ENCODE measurements at regions not wholly inside any gene's neighbourhood (a gene's known extent, or its start where the extent isn't known, plus 50 kb on each side); places are given as distances from the start of the nearest gene placed in this dataset.

- no peak for TF ChIP-seq SPI1 (IDR thresholded peaks at IDR 0.05; ENCODE audit: borderline replicate concordance, low read depth)
- TF ChIP-seq, protein P1, sequence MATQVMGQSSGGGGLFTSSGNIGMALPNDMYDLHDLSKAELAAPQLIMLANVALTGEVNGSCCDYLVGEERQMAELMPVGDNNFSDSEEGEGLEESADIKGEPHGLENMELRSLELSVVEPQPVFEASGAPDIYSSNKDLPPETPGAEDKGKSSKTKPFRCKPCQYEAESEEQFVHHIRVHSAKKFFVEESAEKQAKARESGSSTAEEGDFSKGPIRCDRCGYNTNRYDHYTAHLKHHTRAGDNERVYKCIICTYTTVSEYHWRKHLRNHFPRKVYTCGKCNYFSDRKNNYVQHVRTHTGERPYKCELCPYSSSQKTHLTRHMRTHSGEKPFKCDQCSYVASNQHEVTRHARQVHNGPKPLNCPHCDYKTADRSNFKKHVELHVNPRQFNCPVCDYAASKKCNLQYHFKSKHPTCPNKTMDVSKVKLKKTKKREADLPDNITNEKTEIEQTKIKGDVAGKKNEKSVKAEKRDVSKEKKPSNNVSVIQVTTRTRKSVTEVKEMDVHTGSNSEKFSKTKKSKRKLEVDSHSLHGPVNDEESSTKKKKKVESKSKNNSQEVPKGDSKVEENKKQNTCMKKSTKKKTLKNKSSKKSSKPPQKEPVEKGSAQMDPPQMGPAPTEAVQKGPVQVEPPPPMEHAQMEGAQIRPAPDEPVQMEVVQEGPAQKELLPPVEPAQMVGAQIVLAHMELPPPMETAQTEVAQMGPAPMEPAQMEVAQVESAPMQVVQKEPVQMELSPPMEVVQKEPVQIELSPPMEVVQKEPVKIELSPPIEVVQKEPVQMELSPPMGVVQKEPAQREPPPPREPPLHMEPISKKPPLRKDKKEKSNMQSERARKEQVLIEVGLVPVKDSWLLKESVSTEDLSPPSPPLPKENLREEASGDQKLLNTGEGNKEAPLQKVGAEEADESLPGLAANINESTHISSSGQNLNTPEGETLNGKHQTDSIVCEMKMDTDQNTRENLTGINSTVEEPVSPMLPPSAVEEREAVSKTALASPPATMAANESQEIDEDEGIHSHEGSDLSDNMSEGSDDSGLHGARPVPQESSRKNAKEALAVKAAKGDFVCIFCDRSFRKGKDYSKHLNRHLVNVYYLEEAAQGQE (IDR thresholded peaks at IDR 0.05; ENCODE audit: insufficient replicate concordance, low read depth) = no peak
- no peak for TF ChIP-seq GABPA (IDR thresholded peaks at IDR 0.05; ENCODE audit: low read depth)
- TF ChIP-seq POLR2AphosphoS5 (IDR thresholded peaks at IDR 0.05; ENCODE audit: low read depth) = no peak
- no peak for TF ChIP-seq CTCF (IDR thresholded peaks at IDR 0.05; ENCODE audit: insufficient read depth, low read length)
- Histone ChIP-seq H3K4me3 (replicated peaks; ENCODE audit: insufficient read depth, low read length) (no peak overlapping the region), H3K27ac (replicated peaks) (no peak overlapping the region), H3K27me3 (ENCODE audit: insufficient read depth, poor library complexity, severe bottlenecking) (no peaks in the 10 kb centered on the region)
- DNase-seq (ENCODE audit: low read depth in 1 of 2, low spot score in 1 of 2) = no peak
These were observed 937.8 kb downstream of the BCL11B start for GRCh38 chr14:98334186-98334585.

GRCh38 chr14:98341211-98341610, 930.8 kb downstream of the BCL11B start:
- Histone ChIP-seq H3K27ac (replicated peaks) (no peak overlapping the region), H3K27me3 (ENCODE audit: insufficient read depth, poor library complexity, severe bottlenecking) (no peaks in the 10 kb centered on the region), H3K4me3 (replicated peaks; ENCODE audit: insufficient read depth, low read length) (no peak overlapping the region)
- TF ChIP-seq, protein P1 (IDR thresholded peaks at IDR 0.05; ENCODE audit: insufficient replicate concordance, low read depth) = no peak
- TF ChIP-seq SPI1 (IDR thresholded peaks at IDR 0.05; ENCODE audit: borderline replicate concordance, low read depth) = no peak
- TF ChIP-seq GABPA (IDR thresholded peaks at IDR 0.05; ENCODE audit: low read depth) = no peak
- TF ChIP-seq CTCF (IDR thresholded peaks at IDR 0.05; ENCODE audit: insufficient read depth, low read length) = no peak
- no peak for TF ChIP-seq POLR2AphosphoS5 (IDR thresholded peaks at IDR 0.05; ENCODE audit: low read depth)
- DNase-seq (ENCODE audit: low read depth in 1 of 2, low spot score in 1 of 2) = no peak

GRCh38 chr14:98345161-98345560, 926.8 kb downstream of the BCL11B start:
- no peak for DNase-seq (ENCODE audit: low read depth in 1 of 2, low spot score in 1 of 2)
- no peak for TF ChIP-seq SPI1 (IDR thresholded peaks at IDR 0.05; ENCODE audit: borderline replicate concordance, low read depth)
- TF ChIP-seq, protein P1 (IDR thresholded peaks at IDR 0.05; ENCODE audit: insufficient replicate concordance, low read depth) = no peak
- no peak for TF ChIP-seq GABPA (IDR thresholded peaks at IDR 0.05; ENCODE audit: low read depth)
- no peak for TF ChIP-seq POLR2AphosphoS5 (IDR thresholded peaks at IDR 0.05; ENCODE audit: low read depth)
- TF ChIP-seq CTCF (IDR thresholded peaks at IDR 0.05; ENCODE audit: insufficient read depth, low read length) = no peak
- Histone ChIP-seq H3K27me3 (ENCODE audit: insufficient read depth, poor library complexity, severe bottlenecking) (no peaks in the 10 kb centered on the region), H3K4me3 (replicated peaks; ENCODE audit: insufficient read depth, low read length) (no peak overlapping the region), H3K27ac (replicated peaks) (no peak overlapping the region)
